GM19324 (cell line): ENCODE measurements at regions not wholly inside any gene's neighbourhood (a gene's known extent, or its start where the extent isn't known, plus 50 kb on each side); places are given as distances from the start of the nearest gene placed in this dataset.
"Not testable (repeated sequence)": the region's sequence is repeated elsewhere in the genome, so short reads cannot be mapped to it uniquely, and the experiment has no call there.

Experiments
- ATAC-seq: cut with Tn5 transposase; IDR thresholded peaks from one replicate; pipeline ENCODE4 v1.9.1; 2021; ENCODE audit warnings: mild to moderate bottlenecking, moderate library complexity; ENCODE audit not compliant: unreplicated experiment, low FRiP score

DNA sequence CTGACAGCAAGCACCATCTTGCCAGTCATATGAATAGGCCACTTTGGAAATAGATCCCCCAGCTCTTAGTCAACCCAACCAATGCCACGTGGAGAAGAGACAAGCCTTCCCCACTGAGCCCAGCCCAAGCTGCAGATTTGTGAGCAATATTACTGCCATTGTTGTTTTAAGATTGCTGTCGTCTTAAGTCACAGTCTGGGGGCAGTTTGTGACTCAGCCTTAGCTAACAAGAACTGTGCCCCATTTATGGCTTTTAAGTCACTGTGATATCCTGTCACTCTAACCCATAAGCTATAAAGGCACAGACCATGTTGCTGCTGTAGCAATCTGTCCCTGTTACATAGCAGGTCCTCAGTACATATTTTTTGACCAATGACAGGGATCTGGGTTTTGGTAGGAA, 464.2 kb downstream of the MED13L start:
- ATAC-seq, result no peak

DNA sequence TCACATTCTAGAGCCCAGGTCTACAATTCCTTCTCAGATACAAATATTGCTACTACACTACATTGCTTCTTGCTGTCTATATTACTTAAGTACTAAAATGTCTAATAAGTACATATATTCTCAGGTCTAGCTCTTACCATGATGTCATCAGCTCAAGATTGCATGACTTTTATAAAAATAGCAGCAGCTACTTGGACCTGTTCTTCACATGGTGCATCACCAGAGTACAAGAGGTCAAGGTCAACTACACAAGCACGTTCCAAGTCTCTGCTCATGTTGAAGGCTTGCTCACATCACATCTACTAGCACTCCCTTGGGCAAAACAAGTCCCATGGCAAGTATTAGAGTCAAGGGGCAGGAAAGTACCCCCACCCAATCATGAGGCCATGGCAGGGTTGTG, 465.6 kb downstream of the MED13L start:
- ATAC-seq, result no peak

DNA sequence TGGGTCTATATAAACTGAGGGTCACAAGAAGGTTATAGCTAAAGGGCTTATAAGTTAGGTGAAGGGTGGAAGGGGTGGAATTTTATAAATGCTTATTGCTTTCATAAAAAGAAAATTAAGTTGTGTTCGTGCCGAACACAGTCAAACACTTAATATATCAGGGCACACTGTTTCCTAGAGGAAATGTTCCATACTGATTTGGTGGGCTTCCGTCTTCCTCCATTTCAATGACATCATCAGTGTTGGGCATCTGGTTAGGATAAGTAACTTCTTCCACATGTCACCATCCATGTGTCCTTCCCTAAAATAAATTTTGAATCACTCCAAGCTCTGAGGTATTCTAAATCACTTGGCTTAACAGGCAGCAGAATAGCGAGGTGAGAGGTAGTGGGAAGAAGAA, 466.4 kb downstream of the MED13L start:
- ATAC-seq, result no peak

DNA sequence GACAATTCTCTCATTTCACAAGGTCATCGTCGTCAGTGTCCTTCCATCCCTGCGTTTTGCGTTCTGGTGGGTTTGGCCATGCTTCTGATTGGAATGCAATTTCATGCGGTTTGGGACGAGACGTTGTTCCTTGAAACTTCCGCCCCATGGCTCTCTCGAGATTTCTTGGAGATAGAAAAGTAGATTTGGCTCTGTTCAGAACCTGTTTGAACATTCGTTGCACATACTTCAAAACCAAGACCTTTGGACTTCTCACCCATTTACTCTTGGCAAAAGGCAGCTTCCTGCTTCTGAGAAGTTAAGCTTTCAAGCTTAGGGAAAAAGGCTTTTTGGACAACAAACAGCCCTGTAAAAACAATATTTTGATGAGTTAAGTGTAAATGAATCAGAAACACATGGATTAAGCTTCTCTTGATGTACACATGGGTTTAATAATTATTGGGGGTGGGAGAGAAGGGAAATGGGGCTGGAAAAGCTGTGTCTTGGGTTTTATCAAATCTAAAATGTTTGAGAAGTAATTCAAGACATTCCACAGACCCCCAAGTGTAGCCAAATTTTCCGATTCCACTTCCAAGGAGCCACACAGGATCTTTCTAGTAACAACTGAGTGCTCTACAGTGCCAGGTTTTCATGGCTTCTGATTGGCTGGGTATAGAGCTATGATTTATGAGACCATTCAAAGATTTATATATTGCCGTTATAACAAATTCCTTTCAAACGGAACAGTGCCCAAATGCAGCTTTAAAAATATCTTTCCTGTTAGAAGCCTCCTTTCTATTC, 467.2 kb downstream of the MED13L start:
- no peak for ATAC-seq

DNA sequence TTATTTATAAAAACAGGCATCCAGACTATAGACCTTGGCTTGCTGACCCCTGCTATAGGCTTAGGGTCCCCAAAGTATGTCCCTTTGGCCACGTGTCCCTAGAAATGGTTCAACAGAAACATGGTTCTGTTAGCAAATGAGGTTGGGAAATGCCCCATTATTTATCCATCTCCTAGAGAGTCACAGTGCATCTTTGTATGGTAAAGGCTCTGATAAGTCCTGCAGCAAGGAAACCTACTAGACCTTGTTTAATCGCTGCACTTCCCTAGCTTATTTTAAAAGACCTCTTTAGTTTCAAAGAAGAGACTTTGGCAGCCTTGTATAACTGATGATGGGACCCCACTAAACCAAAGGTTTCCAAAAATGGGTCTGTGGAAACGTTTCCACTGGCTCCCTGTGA, 471.5 kb downstream of the MED13L start:
- ATAC-seq, result no peak

DNA sequence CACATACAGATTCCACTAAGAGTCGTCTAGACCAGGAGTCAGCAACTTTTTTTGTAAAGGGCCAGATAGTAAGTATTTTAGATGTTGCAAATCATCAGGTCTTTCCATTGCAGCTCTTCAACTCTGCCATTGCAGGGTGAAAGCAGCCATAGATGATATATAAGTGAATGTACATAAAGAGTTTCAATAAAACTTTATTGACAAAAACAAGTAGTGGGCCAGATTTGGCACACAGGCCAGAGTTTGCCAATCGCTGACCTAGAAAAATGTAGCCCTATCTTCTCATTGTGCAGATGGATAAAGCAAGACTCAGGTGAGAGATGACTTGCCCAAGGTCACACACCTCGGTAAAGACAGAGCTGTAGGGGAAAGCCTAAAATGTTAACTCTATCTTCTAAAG, 474.7 kb downstream of the MED13L start:
- no peak for ATAC-seq

DNA sequence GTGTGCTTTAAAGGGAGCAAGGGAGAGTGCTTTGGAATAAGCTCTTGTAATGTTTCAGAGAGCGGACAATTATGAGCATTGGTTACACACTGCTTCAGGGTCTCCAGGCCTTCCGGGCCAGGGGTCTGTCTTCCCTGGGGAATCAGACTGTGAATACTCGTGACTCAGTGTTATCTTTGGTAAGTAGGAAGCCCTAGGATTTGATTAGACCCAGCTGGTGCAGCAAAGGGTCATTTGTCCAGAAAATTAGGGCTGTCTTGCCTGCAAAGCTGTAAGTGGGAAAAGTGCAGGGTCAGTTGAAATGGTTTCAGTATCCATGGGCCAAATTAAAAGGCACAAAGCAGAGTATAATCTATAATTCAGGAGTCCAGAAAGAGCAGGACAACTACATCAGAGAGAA, 475.6 kb downstream of the MED13L start:
- ATAC-seq, result no peak

DNA sequence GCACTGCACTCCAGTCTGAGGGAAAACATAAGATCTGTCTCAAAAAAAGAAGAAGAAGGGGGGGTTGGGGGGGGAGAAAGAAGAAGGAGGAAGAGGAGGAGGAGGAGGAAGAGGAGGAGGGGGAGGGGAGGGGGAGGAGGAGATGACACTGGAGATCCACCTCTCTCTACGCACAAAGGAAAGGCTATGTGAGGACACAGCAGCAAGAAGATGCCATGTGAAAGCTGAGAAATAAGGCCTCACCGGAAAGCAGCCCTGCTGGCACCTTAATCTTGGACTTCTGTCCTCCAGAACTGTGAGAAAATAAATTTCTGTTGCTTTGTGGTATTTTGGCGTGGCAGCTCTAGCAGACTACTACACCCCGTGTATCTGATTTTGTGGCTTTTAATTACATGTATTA, 477.9 kb downstream of the MED13L start:
- ATAC-seq, result no peak

DNA sequence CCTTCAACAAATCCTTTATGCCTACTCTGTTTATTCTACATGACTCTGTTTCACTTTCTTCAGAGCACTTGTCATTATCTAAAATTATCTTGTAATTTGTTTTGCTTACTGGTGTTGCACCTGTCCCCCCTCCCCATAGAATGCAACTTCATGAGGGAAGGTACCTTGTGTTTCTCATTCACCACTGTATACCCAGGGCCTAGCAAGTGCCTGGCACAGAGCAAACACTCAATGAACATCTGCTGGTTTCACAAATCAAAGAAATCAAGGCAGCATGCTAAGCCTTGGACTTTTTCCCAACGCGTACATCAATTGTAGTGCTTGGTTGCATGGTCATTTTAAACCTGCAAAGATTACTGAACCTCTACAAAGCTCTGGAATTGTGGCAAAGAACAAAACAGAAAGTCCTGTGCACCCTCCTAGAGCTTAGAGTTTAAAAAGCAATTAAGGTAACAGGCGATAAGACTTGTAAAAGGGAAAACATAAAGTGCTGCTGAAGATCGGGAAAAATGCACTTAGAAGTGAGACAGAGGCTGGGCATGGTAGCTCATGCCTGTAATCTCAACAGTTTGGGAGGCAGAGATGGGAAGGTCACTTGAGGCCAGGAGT, 479.1 kb downstream of the MED13L start:
- ATAC-seq, result no peak

DNA sequence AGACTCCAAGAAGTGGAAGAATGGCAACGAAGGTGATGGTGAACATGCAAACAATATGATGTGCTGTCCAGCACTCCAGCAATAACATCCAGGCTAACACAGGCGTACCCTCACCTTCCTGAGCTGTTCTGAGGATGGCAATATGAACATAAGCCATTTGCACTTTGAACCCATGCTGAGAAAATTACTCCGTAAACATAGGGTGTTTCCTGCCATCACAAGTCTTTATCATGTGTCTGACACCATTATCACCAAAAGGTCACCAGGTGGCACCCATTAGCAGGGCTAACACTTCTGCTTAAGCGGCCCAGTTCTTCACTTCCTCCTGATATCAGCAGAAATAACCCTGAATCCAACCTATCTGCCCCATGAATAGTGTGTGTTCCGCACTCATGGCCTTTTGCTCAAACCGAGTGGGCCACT, 482.8 kb downstream of the MED13L start:
- no peak for ATAC-seq

DNA sequence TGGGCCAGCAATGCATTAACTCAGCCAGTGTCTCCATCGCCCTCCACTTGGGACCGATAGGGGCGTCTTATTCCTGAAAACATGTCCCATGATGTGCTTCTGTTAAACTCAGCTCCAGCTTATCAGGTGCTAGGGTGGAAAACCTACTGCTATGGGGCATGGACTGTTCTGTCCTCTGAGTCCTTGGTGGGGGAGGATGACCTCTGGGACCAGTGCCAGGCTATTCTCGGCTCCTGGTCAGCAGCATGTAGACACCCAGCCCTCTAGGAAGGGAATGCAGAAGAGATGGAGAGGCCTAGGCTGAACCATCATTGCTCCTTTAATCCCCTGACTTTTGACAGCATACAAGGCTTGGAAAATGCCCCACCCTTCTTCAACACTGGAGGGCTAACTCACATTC, 486.2 kb downstream of the MED13L start:
- no peak for ATAC-seq

DNA sequence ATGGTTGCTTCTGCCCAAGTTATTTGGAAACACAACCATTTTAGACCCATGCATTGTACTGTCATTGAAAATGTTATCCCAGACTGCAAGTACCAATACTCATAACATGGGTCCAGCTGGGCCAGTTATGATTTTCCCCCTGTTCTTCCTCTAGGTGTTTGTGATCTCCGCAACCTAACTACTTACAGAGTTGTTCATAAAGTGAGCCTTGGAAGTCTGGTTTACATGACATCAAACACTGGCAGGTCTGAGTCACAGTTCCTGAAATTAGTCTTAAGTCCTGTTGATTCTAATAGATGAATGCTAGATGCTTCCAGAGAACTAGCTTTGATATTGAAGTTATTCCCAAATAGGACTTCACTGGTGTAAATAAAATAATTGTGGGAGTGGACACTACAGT, 487.0 kb downstream of the MED13L start:
- ATAC-seq, result no peak

DNA sequence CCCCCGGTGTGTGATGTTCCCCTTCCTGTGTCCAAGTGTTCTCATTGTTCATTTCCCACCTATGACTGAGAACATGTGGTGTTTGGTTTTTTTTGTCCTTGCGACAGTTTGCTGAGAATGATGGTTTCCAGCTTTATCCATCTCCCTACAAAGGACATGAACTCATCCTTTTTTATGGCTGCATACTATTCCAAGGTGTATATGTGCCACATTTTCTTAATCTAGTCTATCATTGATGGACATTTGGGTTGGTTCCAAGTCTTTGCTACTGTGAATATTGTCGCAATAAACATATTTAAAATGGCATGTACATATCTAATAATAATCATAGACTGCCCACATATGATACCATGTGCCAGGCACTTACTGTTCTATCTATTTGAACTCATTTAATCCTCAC, 491.0 kb downstream of the MED13L start:
- not testable (repeated sequence) for ATAC-seq

DNA sequence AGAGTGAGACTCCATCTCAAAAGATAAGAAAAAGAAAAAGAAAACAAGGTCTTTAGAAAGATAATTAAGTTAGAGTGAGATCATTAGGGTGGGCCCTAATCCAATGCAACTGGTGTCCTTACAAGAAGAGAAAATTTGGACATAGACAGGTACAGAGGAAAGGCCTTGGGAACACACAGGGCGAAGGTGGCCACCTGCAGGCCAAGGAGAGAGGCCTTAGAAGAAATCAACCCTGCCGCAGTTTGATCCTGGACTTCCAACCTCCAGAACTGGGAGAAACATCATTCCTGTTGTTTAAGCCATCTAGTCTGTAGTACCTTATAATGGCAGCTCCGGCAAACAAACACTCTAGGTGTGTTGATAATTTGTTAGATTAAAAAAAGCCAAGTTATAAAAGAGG, 491.9 kb downstream of the MED13L start:
- ATAC-seq, result no peak

DNA sequence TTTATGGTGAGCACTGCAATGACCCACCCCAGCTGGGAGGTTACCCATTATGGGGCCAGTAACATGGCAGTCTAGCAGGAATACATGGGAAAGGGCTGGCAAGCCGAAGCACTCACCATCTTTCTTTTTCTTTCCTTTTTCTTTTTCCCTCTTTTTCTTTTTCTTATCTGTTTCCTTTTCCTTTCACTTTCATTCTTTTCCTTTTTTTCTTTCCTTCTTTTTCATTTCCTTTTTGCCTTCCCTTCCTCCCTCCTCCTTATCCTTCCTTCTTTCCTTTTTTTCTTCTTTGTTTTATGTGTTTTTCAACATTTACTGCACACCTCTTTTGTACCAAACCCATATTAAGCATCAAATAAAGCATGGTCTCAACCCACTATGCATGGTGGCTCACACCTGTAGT, 501.1 kb downstream of the MED13L start:
- ATAC-seq, result no peak

DNA sequence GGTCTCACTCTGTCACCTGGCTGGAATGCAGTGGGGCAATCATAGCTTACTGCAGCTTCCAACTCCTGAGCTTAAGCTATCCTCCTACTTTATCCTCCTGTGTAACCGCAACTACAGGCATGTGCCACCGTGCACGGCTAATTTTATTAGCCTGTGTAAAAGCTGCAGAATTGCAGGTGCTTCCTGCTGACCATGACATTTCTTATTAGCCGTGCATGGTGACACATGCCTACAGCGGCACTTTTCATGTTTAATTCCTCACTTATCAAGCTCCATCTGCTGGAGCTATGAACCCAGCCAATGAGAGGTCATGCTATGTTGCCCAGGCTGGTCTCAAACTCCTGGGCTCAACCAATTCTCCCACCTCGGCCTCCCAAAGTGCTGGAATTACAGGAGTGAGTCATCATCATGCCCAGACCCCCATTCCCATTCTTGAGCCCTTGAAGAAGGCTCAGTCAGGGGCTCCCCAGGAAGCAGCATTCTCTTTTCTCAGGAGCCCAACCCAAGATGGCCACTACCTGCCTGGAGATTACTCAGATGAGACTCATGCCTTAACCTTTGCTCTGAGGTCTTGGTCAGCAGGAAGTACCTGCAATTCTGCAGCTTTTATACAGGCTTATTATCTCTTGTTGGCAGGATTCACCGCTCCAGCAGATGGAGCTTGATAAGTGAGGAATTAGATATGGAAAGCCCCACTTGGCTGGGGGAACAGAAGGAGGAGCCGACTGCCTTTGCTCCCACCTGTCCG, 503.2 kb downstream of the MED13L start:
- no peak for ATAC-seq

DNA sequence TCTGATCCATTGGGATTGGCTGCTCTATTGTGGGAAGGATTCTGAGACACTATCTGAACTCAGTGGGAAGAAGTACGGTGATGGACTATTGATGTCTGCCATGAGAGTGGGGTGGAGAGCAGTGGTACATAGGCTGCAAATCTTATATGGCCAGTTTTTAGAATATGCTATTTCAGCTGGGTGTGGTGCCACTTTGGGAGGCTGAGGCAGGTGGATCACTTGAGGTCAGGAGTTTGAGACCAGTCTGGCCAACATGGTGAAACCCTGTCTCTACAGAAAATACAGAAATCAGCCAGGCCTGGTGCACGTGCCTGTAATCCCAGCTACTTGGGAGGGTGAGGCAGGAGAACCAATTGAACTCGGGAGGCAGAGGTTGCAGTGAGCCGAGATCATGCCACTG, 505.9 kb downstream of the MED13L start:
- no peak for ATAC-seq

DNA sequence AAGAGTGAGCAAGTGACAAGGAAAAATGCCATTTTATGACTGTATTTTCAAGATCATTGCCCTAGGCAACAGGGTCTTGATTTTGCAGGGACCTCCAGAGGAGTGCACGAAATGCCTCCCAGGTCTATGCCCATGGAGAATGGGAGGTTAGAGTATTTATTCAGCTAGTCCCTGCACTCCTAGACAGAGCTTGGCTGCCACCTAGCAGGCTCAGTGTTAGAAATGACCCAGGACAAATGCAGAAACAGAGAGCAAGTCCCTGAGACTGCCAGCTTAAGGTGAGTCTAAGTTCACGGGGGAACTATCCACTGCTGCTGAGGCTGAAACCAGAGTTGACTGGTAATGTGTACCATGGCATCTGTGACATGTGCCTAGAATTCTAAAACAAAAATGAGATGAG, 506.4 kb downstream of the MED13L start:
- ATAC-seq, result no peak

DNA sequence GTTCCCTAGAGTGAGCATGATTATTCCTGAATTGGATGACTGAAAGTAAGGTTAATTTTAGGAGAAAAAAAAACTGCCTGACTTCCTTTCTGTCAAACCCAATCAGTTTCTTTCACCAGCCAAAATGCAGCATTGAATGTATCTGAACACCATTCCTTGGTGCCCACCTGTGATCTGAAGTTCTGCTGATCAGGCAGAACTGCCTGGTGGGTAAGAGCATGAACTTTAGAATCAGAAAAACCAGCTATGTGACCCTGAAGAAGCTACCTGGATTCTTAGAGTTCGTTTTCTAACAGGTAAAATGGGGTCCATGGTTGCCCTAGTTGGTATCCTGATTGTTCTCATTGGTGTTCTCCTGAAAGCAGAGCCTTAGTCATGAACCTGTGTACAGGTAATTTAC, 506.9 kb downstream of the MED13L start:
- ATAC-seq, result no peak

DNA sequence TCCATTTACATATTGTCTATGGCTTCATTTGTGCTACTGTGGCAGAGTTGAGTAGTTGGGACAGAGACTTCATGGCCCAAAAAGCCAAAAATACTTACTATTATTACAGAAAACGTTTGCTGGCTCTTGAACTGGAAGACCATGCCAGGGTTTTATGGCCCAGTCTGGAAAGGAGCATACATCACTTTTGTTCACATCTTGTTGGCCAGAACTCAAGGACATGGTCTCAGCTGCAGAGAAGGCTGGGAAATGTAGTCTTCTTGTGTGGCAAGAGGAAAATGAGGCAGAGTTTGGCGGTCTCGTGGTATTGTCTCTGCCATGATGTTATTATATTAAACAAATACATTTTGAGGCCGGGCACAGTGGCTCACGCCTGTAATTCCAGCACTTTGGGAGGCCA, 509.6 kb downstream of the MED13L start:
- no peak for ATAC-seq

DNA sequence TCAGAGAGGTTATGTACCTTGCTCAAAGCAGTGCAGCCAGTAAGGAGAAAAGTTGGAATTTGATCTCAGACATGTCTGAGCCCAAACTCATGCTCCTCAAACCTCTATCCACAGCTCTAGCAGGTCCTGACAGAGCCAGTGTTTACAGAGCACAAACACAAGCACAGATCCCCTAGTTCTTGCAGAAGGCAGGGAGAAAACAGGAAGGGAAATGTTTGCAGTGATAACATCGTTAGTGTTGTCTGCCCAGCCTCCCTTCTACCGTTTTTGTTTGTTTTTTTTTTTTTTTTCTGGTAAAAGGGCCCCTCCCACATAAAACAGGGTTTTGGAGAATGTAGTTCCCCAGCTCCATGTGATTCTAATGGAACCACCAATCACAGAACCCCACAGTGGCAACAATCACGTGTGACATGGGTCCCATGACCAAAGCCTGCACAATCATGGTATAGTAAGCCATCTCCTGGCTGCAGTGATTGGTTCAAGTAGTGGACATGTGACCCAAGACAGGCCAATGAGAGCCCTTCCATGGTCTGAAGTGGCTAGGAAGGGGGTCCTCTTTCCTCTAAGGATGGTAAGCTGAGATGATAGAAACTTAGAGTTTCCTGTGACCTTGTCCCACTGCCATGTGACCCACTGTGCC, 513.4 kb downstream of the MED13L start:
- ATAC-seq, result no peak
